IMR-90 (cell line): ENCODE measurements at regions not wholly inside any gene's neighbourhood (a gene's known extent, or its start where the extent isn't known, plus 50 kb on each side); places are given as distances from the start of the nearest gene placed in this dataset.

Experiments used
- ATAC-seq: fragments of 200-7000 bp; cut with Tn5 transposase; 2 replicates; pipeline ENCODE4 v1.9.1; 2020; ENCODE audit warnings: low read depth, mild to moderate bottlenecking, moderate library complexity
- BruUV-seq: library from RNA; stranded (reverse); fragments of 400-500 nt; replicated peaks from 2 replicates; lab custom pipeline; 2021; lab: Mats Ljungman, UMichigan
- CTCF ChIA-PET: fragments of 300-600 bp; formaldehyde crosslinking; extraction: SDS; loops from one replicate; lab custom pipeline; 2021; ENCODE audit warnings: antibody characterized with exemption; lab: Yijun Ruan, JAX
- POLR2A ChIA-PET: fragments of 300-600 bp; sonication (Branson Sonifier 250); formaldehyde crosslinking; loops from one replicate; lab custom pipeline; 2022; ENCODE audit warnings: antibody characterized with exemption; ENCODE audit not compliant: unreplicated experiment; lab: Charles Lee
- DNase-seq: peaks from one replicate; pipeline ENCODE4 v3.0.0; 2013
- H2AFZ ChIP-seq: replicated peaks from 2 replicates; pipeline ENCODE3; 2013; ENCODE audit warnings: low read length, mild to moderate bottlenecking; ENCODE audit not compliant: poor library complexity
- H2AK5ac ChIP-seq: 2 replicates; pipeline ENCODE4 v1.6.1; 2013; ENCODE audit warnings: low read depth, low read length, inconsistent platforms
- H2AK9ac ChIP-seq: replicated peaks from 2 replicates; pipeline ENCODE3; 2013; ENCODE audit warnings: mild to moderate bottlenecking, low read depth, low read length, moderate library complexity; ENCODE audit not compliant: poor library complexity
- H2BK120ac ChIP-seq: 2 replicates; pipeline ENCODE4 v1.6.1; 2013; ENCODE audit warnings: low read depth, low read length, inconsistent platforms
- H2BK15ac ChIP-seq: 3 replicates; pipeline ENCODE4 v1.6.1; 2013; ENCODE audit warnings: low read depth, low read length, inconsistent platforms
- H2BK20ac ChIP-seq: 2 replicates; pipeline ENCODE4 v1.6.1; 2013; ENCODE audit warnings: low read depth, mild to moderate bottlenecking, inconsistent platforms, low read length, moderate library complexity
- H2BK5ac ChIP-seq: 2 replicates; pipeline ENCODE4 v1.6.1; 2013; ENCODE audit warnings: mild to moderate bottlenecking, low read depth, low read length, inconsistent platforms; ENCODE audit not compliant: poor library complexity, severe bottlenecking
- H3K14ac ChIP-seq: replicated peaks from 2 replicates; pipeline ENCODE4 v1.6.1; 2013; ENCODE audit warnings: low read depth, low read length, inconsistent platforms
- H3K18ac ChIP-seq: 2 replicates; pipeline ENCODE4 v1.6.1; 2013; ENCODE audit warnings: low read depth, low read length, control low read depth
- H3K23ac ChIP-seq: 2 replicates; pipeline ENCODE4 v1.6.1; 2013; ENCODE audit warnings: low read depth, low read length, inconsistent platforms
- H3K27ac ChIP-seq: 2 replicates; pipeline ENCODE4 v1.5.1; 2013; ENCODE audit warnings: mild to moderate bottlenecking, control low read depth, low read length; ENCODE audit not compliant: insufficient read depth
- H3K27me3 ChIP-seq: 2 replicates; pipeline ENCODE4 v1.6.1; 2013; ENCODE audit warnings: low read length; ENCODE audit not compliant: control insufficient read depth, insufficient read depth
- H3K36me3 ChIP-seq: 2 replicates; pipeline ENCODE4 v1.6.1; 2013; ENCODE audit warnings: low read length, mixed read lengths; ENCODE audit not compliant: control insufficient read depth, insufficient read depth
- H3K4ac ChIP-seq: 2 replicates; pipeline ENCODE4 v1.6.1; 2013; ENCODE audit warnings: low read depth, low read length, inconsistent platforms
- H3K4me1 ChIP-seq: 2 replicates; pipeline ENCODE4 v1.6.1; 2013; ENCODE audit warnings: low read length, mixed read lengths; ENCODE audit not compliant: control insufficient read depth, insufficient read depth
- H3K4me2 ChIP-seq: 2 replicates; pipeline ENCODE4 v1.6.1; 2013; ENCODE audit warnings: low read depth, mild to moderate bottlenecking, control low read depth, low read length, moderate library complexity
- H3K4me3 ChIP-seq: 2 replicates; pipeline ENCODE4 v1.5.1; 2013; ENCODE audit warnings: low read depth, mild to moderate bottlenecking, control low read depth, low read length, moderate library complexity; ENCODE audit not compliant: insufficient read depth
- H3K56ac ChIP-seq: 2 replicates; pipeline ENCODE4 v1.6.1; 2013; ENCODE audit warnings: low read length, inconsistent platforms; ENCODE audit not compliant: insufficient read depth; ENCODE audit errors: extremely low read depth
- H3K79me1 ChIP-seq, 2 experiments: 2 replicates each; pipeline ENCODE4 v1.6.1; 2013; ENCODE audit warnings: low read length in 2 of 2, inconsistent platforms in 1 of 2, low read depth in 1 of 2
- H3K9ac ChIP-seq: 2 replicates; pipeline ENCODE4 v1.6.1; 2013; ENCODE audit warnings: low read depth, low read length, control low read depth
- H3K9me1 ChIP-seq: 2 replicates; pipeline ENCODE4 v1.6.1; 2013; ENCODE audit warnings: low read length, inconsistent platforms; ENCODE audit not compliant: insufficient read depth
- H3K9me3 ChIP-seq: 2 replicates; pipeline ENCODE4 v1.6.1; 2013; ENCODE audit warnings: low read length; ENCODE audit not compliant: control insufficient read depth, insufficient read depth
- H4K20me1 ChIP-seq: 2 replicates; pipeline ENCODE4 v1.6.1; 2013; ENCODE audit warnings: low read length, inconsistent platforms; ENCODE audit not compliant: insufficient read depth
- H4K5ac ChIP-seq: 2 replicates; pipeline ENCODE4 v1.6.1; 2013; ENCODE audit warnings: mild to moderate bottlenecking, low read depth, low read length, control low read depth
- H4K8ac ChIP-seq, 2 experiments: 2 replicates each; pipeline ENCODE4 v1.6.1; 2013; ENCODE audit warnings: low read depth in 2 of 2, low read length in 2 of 2, control low read depth in 1 of 2, inconsistent platforms in 1 of 2
- H4K91ac ChIP-seq: 2 replicates; pipeline ENCODE4 v1.6.1; 2013; ENCODE audit warnings: low read depth, low read length, inconsistent platforms; ENCODE audit not compliant: insufficient read depth
- BHLHE40 ChIP-seq: fragments of 150-350 bp; IDR thresholded peaks from 2 replicates; pipeline ENCODE4 v1.6.1; 2016; ENCODE audit warnings: mild to moderate bottlenecking, low read depth, low read length
- CEBPB ChIP-seq: IDR thresholded peaks from 2 replicates; pipeline ENCODE4 v1.6.1; 2012; ENCODE audit warnings: low read depth, low read length, improper control_type of control experiment
- CHD1 ChIP-seq: IDR thresholded peaks from 2 replicates; pipeline ENCODE4 v1.6.1; 2012; ENCODE audit warnings: low read depth, low read length, improper control_type of control experiment
- CTCF ChIP-seq: conservative IDR thresholded peaks from 2 replicates; pipeline ENCODE4 v1.5.1; 2012; ENCODE audit warnings: mild to moderate bottlenecking, low read depth, low read length, improper control_type of control experiment
- ELK1 ChIP-seq: fragments of 150-350 bp; IDR thresholded peaks from 2 replicates; pipeline ENCODE4 v1.6.1; 2016; ENCODE audit warnings: low read depth, mild to moderate bottlenecking, low read length, moderate library complexity, borderline replicate concordance
- FOS ChIP-seq: fragments of 150-350 bp; IDR thresholded peaks from 2 replicates; pipeline ENCODE4 v1.6.1; 2016; ENCODE audit warnings: low read depth, low read length
- MAFK ChIP-seq: IDR thresholded peaks from 2 replicates; pipeline ENCODE4 v1.6.1; 2012; ENCODE audit warnings: low read depth, low read length, improper control_type of control experiment
- MAZ ChIP-seq: IDR thresholded peaks from 2 replicates; pipeline ENCODE4 v1.6.1; 2012; ENCODE audit warnings: low read depth, mild to moderate bottlenecking, low read length, improper control_type of control experiment, moderate library complexity, borderline replicate concordance
- MXI1 ChIP-seq: IDR thresholded peaks from 2 replicates; pipeline ENCODE4 v1.6.1; 2012; ENCODE audit warnings: low read depth, mild to moderate bottlenecking, low read length, moderate library complexity, borderline replicate concordance
- NFE2L2 ChIP-seq: fragments of 150-350 bp; IDR thresholded peaks from 2 replicates; pipeline ENCODE4 v1.6.1; 2016; ENCODE audit warnings: low read depth, mild to moderate bottlenecking, low read length
- POLR2A ChIP-seq: IDR thresholded peaks from 2 replicates; pipeline ENCODE4 v1.6.1; 2012; ENCODE audit warnings: mild to moderate bottlenecking, low read depth, low read length
- RAD21 ChIP-seq: IDR thresholded peaks from 2 replicates; pipeline ENCODE4 v1.6.1; 2012; ENCODE audit warnings: low read length, improper control_type of control experiment
- RCOR1 ChIP-seq: IDR thresholded peaks from 2 replicates; pipeline ENCODE4 v1.6.1; 2012; ENCODE audit warnings: mild to moderate bottlenecking, low read length, improper control_type of control experiment; ENCODE audit not compliant: insufficient replicate concordance
- RFX5 ChIP-seq: IDR thresholded peaks from 2 replicates; pipeline ENCODE4 v1.8.0; 2012; ENCODE audit warnings: low read depth, mild to moderate bottlenecking, low read length, moderate library complexity
- SMC3 ChIP-seq: fragments of 150-350 bp; IDR thresholded peaks from 2 replicates; pipeline ENCODE4 v1.6.1; 2016; ENCODE audit warnings: low read depth, mild to moderate bottlenecking, antibody characterized with exemption, low read length, moderate library complexity
- USF2 ChIP-seq: fragments of 150-350 bp; IDR thresholded peaks from 2 replicates; pipeline ENCODE4 v1.6.1; 2017; ENCODE audit warnings: mild to moderate bottlenecking, antibody characterized with exemption, low read length, low read depth
- WGBS, 2 experiments: methylation state at CpG; one replicate each; pipeline versions ENCODE4 v1.1.5 to v1.1.7; 2013; ENCODE audit warnings: missing lambda C conversion rate in 2 of 2; ENCODE audit not compliant: insufficient read length in 1 of 2; ENCODE audit errors: extremely low coverage in 2 of 2; 5-methylcytosine and 5-hydroxymethylcytosine counted together
- dilution Hi-C: fragments of 300-500 bp; cut with HindIII; formaldehyde crosslinking; loops from one replicate; pipeline ENCODE4 v1.14.3; 2018; ENCODE audit warnings: low sequenced_read_pairs; ENCODE audit not compliant: unreplicated experiment
- in situ Hi-C: fragments of 300-500 bp; cut with MboI; formaldehyde crosslinking; loops from 3 replicates; pipeline ENCODE4 v1.14.3; 2019; ENCODE audit warnings: low sequenced_read_pairs, inconsistent platforms, mixed read lengths
- intact Hi-C: fragments of 100-400 bp; cut with micrococcal nuclease; formaldehyde crosslinking; loops from 2 replicates; pipeline ENCODE4 v1.10.0; 2022

GRCh38 chr4:18248611-18249010, 227.1 kb upstream of the LCORL start:
- POLR2A ChIA-PET: no interaction called here
- Histone ChIP-seq H3K9me1 (no peaks in the 10 kb centered on the region), H4K20me1 (no peaks in the 10 kb centered on the region), H3K79me1 (no peaks in the 10 kb centered on the region), H3K4ac (no peak overlapping the region), H3K4me3 (no peak overlapping the region), H2BK5ac (no peak overlapping the region), H3K27me3 (no peaks in the 10 kb centered on the region), H2AFZ (no peak overlapping the region), H3K4me2 (no peak overlapping the region), H3K14ac (no peak overlapping the region), H3K4me1 (no peaks in the 10 kb centered on the region), H4K8ac (no peak overlapping the region), H3K18ac (no peak overlapping the region), H4K5ac (no peak overlapping the region), H3K36me3 (no peaks in the 10 kb centered on the region), H3K23ac (no peak overlapping the region), H2AK5ac (no peak overlapping the region), H3K9ac (no peak overlapping the region), H2AK9ac (no peak overlapping the region), H2BK20ac (no peak overlapping the region), H2BK120ac (no peak overlapping the region), H3K9me3 (peaks cover 4% of the 10 kb centered on the region; the same call in 1 of the 2 replicates), H4K91ac (no peak overlapping the region), H3K27ac (no peak overlapping the region), H3K56ac (no peak overlapping the region), H2BK15ac (no peak overlapping the region)
- in situ Hi-C loops: no loop called here
- no TSS peak for BruUV-seq
- no peak for DNase-seq
- CTCF ChIA-PET: no interaction called here
- TF ChIP-seq NFE2L2 (no peak), SMC3 (no peak), POLR2A (no peak), RCOR1 (no peak), MAFK (no peak), MXI1 (no peak), ELK1 (no peak), MAZ (no peak), RFX5 (no peak), CHD1 (no peak), USF2 (no peak), CTCF (no peak), CEBPB (no peak), RAD21 (no peak), FOS (no peak), BHLHE40 (no peak)
- no CpG with 5 or more reads among the region's 2 CpGs for WGBS, 2 experiments
- intact Hi-C loops: no loop called here
- ATAC-seq: no peak
- dilution Hi-C loops: no loop called here
